ENCODE measurements at regions not wholly inside any gene's neighbourhood (a gene's known extent, or its start where the extent isn't known, plus 50 kb on each side); places are given as distances from the start of the nearest gene placed in this dataset.

- ATAC-seq (peak; percentile 10), DNase-seq (no peak)
- no peak for TF ChIP-seq CTCF (IDR thresholded peaks at IDR 0.05)
- Histone ChIP-seq H3K9me3 (no peaks in the 10 kb centered on the region), H3K4me3 (no peak overlapping the region), H3K4me1 (no peaks in the 10 kb centered on the region), H3K36me3 (no peaks in the 10 kb centered on the region), H3K27ac (no peak overlapping the region), H3K27me3 (no peaks in the 10 kb centered on the region)
- intact Hi-C loops (cut with DNase I): no loop called here
These were observed 607.6 kb downstream of the PCDH17 start for GRCh38 chr13:58238972-58239773.

- Histone ChIP-seq H3K4me3 (no peak overlapping the region), H3K4me1 (no peaks in the 10 kb centered on the region), H3K9me3 (no peaks in the 10 kb centered on the region), H3K27me3 (no peaks in the 10 kb centered on the region), H3K36me3 (no peaks in the 10 kb centered on the region), H3K27ac (no peak overlapping the region)
- DNase-seq (no peak), ATAC-seq (no peak)
- intact Hi-C loops (cut with DNase I): no loop called here
- TF ChIP-seq CTCF (IDR thresholded peaks at IDR 0.05): no peak
These were observed 608.3 kb downstream of the PCDH17 start for GRCh38 chr13:58239774-58240268.

GRCh38 chr13:58247080-58247479 is 615.5 kb downstream of the PCDH17 start:
- intact Hi-C loops (cut with DNase I): no loop called here
- Histone ChIP-seq H3K36me3 (no peaks in the 10 kb centered on the region), H3K27me3 (no peaks in the 10 kb centered on the region), H3K4me3 (no peak overlapping the region), H3K27ac (no peak overlapping the region), H3K4me1 (no peaks in the 10 kb centered on the region), H3K9me3 (no peaks in the 10 kb centered on the region)
- TF ChIP-seq CTCF (IDR thresholded peaks at IDR 0.05): no peak
- ATAC-seq: no peak
- no peak for DNase-seq

GRCh38 chr13:58254943-58255342 is 623.4 kb downstream of the PCDH17 start:
- TF ChIP-seq CTCF (IDR thresholded peaks at IDR 0.05): no peak
- Histone ChIP-seq H3K27me3 (no peaks in the 10 kb centered on the region), H3K9me3 (no peaks in the 10 kb centered on the region), H3K4me3 (no peak overlapping the region), H3K27ac (no peak overlapping the region), H3K36me3 (no peaks in the 10 kb centered on the region), H3K4me1 (no peaks in the 10 kb centered on the region)
- ATAC-seq (no peak), DNase-seq (no peak)
- intact Hi-C loops (cut with DNase I): no loop called here

GRCh38 chr13:58266271-58266670 is 634.7 kb downstream of the PCDH17 start:
- ATAC-seq (no peak), DNase-seq (no peak)
- H3K4me1 ChIP-seq: no peaks in the 10 kb centered on the region
- H3K36me3 ChIP-seq: no peaks in the 10 kb centered on the region
- H3K27me3 ChIP-seq: no peaks in the 10 kb centered on the region
- no peak overlapping the region for H3K4me3 ChIP-seq
- intact Hi-C loops (cut with DNase I): no loop called here
- TF ChIP-seq CTCF (IDR thresholded peaks at IDR 0.05): no peak
- H3K27ac ChIP-seq: no peak overlapping the region
- H3K9me3 ChIP-seq: no peaks in the 10 kb centered on the region

All from upper lobe of right lung (tissue), 1 donor.